GM21576 (cell line): ENCODE measurements at regions not wholly inside any gene's neighbourhood (a gene's known extent, or its start where the extent isn't known, plus 50 kb on each side); places are given as distances from the start of the nearest gene placed in this dataset.

Source experiments
- ATAC-seq: cut with Tn5 transposase; IDR thresholded peaks from one replicate; pipeline ENCODE4 v1.9.1; 2021; ENCODE audit warnings: mild to moderate bottlenecking, moderate library complexity; ENCODE audit not compliant: unreplicated experiment

GRCh38 chr13:21316376-21316775, 139.9 kb downstream of the MRPL57 start:
- ATAC-seq, result no peak

GRCh38 chr13:21318891-21319532, 140.1 kb downstream of the ZDHHC20 start:
- no peak for ATAC-seq

- ATAC-seq, result no peak
Measured at GRCh38 chr13:21319869-21320641, 139.0 kb downstream of the ZDHHC20 start.

- ATAC-seq, result no peak
Measured at GRCh38 chr13:21320642-21321034, 138.5 kb downstream of the ZDHHC20 start.

- no peak for ATAC-seq
Measured at GRCh38 chr13:21321269-21321668, 137.8 kb downstream of the ZDHHC20 start.

GRCh38 chr13:21322327-21322965, 136.7 kb downstream of the ZDHHC20 start:
- ATAC-seq, result no peak
